GM21367 (cell line): ENCODE measurements at regions not wholly inside any gene's neighbourhood (a gene's known extent, or its start where the extent isn't known, plus 50 kb on each side); places are given as distances from the start of the nearest gene placed in this dataset.
A peak's percentile ranks its signal among the peaks of the same experiment; 100 is the strongest.
"Not testable (repeated sequence)": the region's sequence is repeated elsewhere in the genome, so short reads cannot be mapped to it uniquely, and the experiment has no call there.

Experiments
- ATAC-seq: cut with Tn5 transposase; IDR thresholded peaks from one replicate; pipeline ENCODE4 v1.9.1; 2021; ENCODE audit not compliant: unreplicated experiment

GRCh38 chr1:233788687-233789086 is 115.8 kb upstream of the SLC35F3 start:
- ATAC-seq, result no peak

DNA sequence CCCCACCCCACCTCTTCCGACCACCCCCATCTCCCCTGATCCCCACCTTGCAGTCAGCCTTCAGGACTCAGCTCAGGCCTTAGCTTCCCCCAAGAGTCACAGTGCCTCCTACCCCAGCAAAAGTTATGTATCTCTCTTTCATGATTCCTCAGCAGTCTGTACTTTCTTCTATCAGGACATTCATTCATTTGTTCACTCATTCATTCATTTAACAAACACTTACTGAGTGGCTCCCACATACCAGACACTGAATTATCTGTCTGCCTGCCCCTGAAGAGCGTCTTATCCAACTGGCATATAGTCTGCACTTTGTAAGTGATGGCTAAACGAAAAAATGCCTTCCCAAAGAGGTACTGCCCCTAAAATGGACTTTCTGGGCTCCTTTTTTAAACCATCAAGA is 114.4 kb upstream of the SLC35F3 start:
- ATAC-seq, result no peak

- ATAC-seq, result peak; percentile 95
Observed at GRCh38 chr1:233790662-233791371, 113.7 kb upstream of the SLC35F3 start.

DNA sequence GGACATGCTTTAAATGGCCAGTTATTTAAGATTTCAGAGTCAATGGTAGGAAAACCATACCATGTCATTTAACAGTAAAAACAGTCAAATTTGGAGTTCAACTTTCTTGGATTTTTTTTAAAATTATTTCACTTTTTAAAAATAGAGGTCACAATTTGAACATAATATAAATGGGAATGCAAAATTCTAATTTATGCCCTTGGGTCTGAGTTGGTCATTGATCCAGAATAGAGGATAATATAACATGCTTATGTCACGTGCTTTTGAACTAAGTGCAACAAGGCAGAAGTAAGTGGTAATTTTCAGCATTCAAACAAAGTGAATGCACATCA is 113.1 kb upstream of the SLC35F3 start:
- no peak for ATAC-seq

- ATAC-seq, result no peak
Observed at GRCh38 chr1:233791721-233792120, 112.8 kb upstream of the SLC35F3 start.

GRCh38 chr1:233794863-233795262 is 109.6 kb upstream of the SLC35F3 start:
- ATAC-seq, result no peak

DNA sequence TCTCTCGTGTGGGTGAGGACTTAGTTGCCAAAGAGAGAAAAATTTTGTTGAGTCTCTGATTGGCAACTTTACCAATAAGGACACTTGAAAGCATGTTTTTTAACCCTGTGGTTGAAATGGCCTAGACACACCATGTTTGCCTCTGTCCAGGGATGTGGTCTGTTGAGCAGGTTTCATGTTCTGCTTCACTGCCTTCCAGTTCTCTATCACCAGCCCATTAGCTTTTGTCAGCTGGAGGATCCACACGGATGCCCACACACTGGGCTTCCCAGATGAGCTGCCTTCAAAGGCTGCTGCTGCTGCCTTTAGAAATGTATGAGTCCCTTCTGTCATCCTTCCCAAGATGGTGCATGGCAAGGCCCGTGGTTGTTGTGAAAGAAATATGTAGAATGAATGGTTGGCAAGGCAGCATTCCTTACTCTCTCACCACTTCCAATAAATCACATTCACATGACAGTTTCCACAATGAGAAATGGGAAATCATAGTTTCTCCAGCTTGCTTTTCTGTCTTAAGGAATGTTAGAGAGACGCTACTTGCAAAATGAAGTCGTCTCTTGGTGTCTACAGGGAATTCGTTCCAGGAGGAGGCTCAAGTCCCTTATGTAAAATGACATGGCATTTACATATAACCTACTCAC is 108.2 kb upstream of the SLC35F3 start:
- ATAC-seq, result no peak

GRCh38 chr1:233802611-233803010 is 101.9 kb upstream of the SLC35F3 start:
- ATAC-seq, result no peak

DNA sequence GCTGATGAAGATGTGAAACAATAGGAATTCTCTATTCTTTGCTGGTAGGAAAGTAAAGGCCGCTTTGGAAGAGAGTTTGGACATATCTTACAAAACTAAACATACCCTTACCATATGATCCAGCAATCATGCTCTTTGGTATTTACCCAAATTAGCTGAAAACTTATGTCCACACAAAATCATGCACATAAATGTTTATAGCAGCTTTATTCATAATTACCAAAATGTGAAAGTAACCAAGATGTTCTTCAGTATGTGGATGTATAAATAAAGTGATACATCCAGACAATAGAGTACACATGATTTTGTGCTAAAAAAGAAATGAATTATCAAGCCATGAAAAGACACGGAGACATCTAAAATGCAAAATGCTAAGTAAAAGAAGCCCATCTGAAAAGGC is 98.7 kb upstream of the SLC35F3 start:
- ATAC-seq, result no peak

DNA sequence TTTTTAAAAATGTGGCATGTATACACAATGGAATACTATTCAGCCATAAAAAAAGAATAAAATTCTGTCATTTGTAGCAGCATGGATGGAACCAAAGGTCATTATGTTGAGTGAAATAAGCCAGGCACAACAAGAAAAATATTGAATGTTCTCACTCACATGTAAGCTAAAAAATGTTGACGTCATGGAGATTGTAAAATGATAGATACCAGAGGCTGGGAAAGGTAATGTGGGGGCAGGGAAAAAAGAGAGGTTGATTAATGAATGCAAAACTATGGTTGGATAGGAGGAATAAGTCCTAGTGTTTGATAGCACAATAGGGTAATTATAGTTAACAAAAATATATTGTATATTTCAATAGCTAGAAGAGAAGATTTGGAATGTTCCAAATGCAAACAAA is 89.1 kb upstream of the SLC35F3 start:
- ATAC-seq, result no peak

DNA sequence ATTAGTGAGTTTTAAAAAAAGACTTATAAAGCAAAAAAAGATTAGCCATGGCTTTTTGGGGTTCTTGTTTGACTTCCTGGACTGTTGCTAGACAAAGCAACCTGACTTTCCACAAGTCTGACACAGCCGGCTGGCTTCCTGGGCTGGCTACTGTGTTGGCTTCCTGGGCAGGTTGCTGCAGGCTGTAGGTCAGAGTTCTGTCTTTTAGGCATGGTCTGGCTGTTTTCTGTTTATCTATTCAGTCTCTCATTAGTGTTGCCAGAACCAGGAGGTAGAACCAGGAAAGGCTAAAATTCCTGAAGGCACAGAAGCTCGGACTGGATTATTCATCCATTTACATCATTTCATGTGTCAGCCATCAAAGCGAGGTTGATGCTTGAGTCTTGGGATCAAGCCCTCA is 88.6 kb upstream of the SLC35F3 start:
- ATAC-seq, result no peak

GRCh38 chr1:233816348-233816747 is 88.1 kb upstream of the SLC35F3 start:
- no peak for ATAC-seq

GRCh38 chr1:233819042-233819441 is 85.4 kb upstream of the SLC35F3 start:
- ATAC-seq, result no peak

DNA sequence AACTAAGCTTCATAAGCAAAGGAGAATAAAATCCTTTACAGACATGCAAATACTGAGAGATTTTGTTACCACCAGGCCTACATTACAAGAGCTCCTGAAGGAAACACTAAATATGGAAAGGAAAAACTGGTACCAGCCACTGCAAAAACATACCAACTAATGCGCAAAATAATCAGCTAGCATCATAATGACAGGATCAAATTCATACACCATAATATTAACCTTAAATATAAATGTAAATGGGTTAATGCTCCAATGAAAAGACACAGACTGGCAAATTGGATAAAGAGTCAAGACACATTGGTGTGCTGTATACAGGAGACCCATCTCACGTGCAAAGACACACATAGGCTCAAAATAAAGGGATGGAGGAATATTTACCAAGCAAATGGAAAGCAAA is 80.3 kb upstream of the SLC35F3 start:
- ATAC-seq, result not testable (repeated sequence)

DNA sequence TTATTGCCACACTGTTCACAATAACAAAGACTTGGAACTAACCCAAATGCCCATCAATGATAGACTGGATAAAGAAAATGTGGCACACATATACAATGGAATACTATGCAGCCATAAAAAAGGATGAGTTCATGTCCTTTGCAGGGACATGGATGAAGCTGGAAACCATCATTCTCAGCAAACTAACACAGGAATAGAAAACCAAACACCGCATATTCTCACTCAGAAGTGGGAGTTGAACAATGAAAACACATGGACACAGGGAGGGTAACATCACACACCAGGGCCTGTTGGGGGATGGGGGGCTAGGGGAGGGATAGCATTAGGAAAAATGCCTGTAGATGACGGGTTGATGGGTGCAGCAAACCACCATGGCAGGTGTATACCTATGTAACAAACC is 76.5 kb upstream of the SLC35F3 start:
- ATAC-seq, result not testable (repeated sequence)

- ATAC-seq, result no peak
Observed at GRCh38 chr1:233828480-233828879, 76.0 kb upstream of the SLC35F3 start.

DNA sequence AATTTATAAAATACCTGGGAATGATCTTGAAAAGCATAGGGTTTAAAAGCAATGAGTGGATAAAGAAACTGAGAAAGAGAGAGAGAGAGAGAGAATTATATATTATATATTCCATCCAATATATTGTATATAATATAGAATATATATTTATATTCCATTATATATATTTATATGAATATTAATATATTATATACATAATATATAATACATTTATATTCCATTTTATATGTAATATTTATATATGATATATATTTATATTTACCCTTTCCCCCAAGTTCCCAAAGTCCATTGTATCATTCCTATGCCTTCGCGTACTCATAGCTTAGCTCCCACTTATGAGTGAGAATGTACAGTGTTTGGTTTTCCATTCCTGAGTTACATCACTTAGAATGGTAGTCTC is 69.9 kb upstream of the SLC35F3 start:
- ATAC-seq, result no peak

DNA sequence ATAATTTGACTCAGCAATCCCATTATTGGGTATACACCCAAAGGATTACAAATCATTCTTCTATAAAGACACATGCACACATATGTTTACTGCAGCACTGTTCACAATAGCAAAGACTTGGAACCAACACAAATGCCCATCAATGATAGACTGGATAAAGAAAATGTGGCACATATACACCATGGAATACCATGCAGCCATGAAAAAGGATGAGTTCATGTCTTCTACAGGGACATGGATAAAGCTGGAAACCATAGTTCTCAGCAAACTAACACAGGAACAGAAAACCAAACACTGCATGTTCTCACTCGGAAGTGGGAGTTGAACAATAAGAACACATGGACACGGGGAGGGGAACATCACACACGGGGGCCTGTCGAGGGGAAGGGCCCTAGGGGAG is 66.3 kb upstream of the SLC35F3 start:
- ATAC-seq, result not testable (repeated sequence)

DNA sequence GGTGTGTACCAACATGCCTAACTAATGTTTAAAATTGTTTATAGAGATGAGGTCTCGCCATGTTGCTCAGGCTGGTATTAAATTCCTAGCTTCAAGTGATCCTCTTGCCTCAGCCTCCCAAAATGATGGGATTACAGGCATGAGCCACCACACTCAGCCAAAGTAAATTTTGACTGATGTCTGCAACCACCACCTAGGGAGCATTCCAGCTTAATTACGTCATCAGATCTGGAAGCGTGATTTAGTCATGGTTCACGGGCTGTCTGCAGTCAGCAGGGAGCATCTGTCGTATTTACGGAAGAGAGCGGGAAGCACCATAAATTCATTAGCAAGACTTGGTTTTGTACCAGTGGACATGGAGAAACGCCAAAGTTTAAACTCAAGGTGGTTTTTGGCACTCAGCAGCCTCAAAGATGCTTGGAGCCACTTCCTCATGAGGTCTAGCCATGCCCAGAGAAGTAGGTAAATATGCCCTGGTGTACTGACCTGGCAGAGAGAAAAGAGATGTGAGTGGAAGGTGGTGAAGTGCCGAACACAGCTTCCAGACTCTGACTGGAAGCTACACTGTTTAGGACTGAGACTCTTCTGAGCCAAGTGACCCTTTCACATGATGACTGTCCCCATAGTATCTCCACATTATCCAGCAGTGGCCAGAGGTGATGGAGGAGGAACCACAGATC is 60.8 kb upstream of the SLC35F3 start:
- ATAC-seq, result no peak

DNA sequence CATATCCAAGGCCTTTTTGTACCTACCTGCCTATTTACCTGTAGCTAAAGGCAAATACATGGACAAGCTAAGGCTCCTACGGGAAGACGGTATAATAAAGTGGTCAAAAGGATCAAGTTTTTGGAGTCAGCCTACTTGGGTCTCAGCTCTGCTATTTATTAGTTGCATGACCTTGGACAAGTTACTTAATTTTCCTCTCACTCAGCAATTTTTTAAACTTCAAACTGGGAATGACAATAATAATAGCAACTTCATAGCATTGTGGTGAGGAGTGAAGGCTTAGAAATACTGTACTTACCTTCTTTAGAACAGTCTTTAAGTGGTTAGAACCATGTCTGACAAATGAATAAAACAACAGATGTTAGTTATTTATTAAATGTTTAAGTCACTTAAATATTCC is 60.2 kb upstream of the SLC35F3 start:
- ATAC-seq, result no peak

GRCh38 chr1:233844692-233845091 is 59.8 kb upstream of the SLC35F3 start:
- ATAC-seq, result no peak
